Ramos (cell line): ENCODE measurements at regions not wholly inside any gene's neighbourhood (a gene's known extent, or its start where the extent isn't known, plus 50 kb on each side); places are given as distances from the start of the nearest gene placed in this dataset.

ENCODE experiments used
- in situ Hi-C: fragments of 300-500 bp; cut with MboI; formaldehyde crosslinking; loops from one replicate; pipeline ENCODE4 v1.14.3; 2022; ENCODE audit warnings: low sequenced_read_pairs; ENCODE audit not compliant: unreplicated experiment

DNA sequence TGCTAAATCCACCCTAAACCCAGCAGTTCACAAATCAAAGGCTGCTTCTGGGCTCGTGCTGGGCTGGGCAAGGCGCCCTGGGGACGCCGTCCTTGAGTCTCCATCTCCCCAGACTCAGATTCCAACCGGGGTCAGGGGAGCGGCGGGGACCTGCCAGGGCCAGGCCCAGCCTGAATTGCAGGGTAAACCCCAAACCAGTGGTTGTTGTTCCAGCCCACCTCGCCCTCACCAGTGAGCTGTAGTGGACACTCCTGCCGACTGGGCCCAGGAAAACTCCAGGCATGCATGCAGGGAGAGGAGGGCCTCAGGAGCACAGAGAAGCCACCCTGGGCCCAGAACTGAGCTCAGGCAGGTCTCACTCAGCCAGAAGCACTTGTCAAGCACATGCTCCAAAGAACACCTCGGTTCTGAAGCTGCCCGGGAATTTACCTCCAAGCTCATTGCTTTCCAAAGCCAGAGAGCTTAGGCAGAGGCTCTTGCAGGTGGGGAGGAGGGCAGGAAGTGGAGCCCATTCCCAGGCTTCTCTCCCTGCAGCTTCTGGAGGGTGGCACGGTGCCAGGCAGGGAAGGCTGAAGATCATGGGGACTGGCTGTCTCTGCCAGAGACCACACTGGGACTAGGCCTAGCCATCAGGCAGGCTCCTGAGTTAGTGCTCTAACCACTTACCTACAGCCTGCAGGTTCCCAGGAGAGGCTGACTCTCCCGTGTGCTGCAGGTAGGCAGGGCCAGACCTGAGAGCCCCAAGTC, 437.0 kb downstream of the MATN1 start:
- in situ Hi-C loops: no loop called here

DNA sequence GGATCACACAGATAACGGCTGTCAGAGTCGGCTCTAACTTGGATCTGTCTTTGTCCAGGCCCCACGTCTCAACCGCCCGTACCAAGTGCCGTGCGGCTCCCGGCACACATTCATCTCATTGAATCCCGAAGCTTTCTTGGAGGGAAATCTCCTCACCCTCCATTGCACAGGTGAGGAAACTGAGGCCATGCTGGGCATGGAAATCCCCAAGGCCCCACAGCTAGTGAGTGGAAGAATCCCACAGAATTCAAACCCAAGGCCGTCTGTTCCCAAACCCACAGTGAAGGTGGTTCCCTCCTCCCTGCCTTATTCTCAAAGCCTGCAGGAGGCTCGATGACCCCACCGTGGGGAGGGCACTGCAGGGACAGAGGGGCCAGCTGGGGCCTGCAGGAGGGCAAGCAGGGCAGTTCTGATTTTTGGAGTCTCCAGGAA, 437.9 kb downstream of the MATN1 start:
- in situ Hi-C loops: no loop called here

DNA sequence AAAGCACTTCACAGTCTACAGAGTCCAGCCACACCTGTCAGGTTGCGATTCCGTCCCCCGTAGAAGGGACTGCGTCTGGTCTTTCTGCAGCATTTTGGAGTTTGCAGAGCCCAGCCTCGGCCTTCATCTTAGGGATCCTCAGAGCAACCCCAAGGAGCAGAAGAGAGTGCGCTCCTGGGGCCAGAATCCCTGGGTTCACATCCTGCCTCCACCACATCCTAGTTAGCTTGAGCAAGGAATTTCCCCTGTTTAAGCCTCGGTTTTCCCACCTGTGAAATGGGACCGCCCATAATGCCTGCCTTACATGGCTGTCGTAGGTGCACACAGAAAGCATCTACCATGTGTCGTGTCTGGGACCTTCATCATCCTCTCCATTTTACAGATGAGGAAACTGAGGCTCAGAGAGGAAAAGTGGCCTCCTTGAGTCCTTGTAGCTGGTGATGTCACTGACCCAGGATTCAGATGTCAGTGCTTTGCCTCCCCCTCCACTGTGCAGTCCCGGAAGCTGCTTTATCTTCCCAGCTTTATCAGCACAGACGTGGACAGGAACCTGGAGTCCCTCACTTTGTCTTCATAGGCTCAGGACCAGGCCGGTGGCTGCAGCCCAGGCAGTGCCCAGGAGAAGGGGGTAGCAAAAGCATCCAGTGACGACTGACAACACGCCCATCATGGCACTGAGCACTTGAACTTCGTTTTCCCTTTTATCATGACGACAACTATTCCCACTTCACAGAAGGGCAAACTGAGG, 438.5 kb downstream of the MATN1 start:
- in situ Hi-C loops: no loop called here

DNA sequence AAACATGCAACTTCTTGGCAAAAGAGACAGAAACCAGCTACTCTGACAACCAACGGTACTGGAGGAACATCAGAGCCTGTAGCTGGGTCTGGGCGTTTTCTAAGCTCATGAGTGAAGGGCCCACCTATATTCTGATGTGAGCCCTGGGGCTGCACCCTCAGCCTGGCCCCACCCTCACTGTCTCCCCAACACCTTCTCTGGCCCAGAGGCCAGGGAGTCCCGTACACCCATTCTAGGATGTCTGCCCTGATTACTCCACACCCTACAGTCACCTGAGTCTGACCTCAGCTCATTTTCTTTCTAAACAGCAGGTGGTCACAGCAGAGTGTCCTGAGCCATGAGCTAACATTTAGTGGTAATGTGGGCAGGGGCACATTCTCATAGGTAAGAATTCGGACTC, 439.2 kb downstream of the MATN1 start:
- in situ Hi-C loops: no loop called here

DNA sequence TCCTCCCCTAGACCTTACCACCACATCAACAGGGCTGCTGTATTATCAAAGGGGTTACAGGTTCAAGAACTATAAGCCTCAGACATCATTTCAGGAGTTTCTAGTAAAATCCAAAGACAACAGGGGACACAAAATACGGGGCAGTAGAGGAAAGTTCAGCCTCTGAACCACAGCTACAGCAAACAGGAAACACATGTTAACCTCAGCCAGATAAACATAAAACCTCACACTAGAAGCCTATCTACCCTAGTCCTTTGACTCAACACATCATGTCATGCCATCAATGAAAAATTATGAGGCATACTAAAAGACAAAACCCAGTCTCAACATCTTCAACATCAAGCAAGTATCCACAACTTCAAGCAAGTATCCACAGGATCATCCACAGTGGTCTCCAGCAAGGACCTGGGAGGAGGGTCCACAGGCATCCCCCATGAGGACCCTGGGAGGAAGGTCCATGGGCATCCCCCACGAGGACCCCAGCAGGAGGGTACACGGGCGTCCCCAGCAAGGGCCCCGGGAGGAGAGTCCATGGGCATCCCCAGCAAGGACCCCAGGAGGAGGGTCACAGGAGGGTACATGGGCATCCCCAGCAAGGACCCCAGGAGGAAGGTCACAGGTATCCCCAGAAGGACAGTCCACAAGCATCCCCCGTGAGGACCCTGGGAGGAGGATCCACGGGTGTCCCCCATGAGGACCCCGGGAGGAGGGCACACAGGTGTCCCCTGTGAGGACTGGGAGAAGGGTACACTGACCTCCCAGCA, 440.0 kb downstream of the MATN1 start:
- in situ Hi-C loops: no loop called here

DNA sequence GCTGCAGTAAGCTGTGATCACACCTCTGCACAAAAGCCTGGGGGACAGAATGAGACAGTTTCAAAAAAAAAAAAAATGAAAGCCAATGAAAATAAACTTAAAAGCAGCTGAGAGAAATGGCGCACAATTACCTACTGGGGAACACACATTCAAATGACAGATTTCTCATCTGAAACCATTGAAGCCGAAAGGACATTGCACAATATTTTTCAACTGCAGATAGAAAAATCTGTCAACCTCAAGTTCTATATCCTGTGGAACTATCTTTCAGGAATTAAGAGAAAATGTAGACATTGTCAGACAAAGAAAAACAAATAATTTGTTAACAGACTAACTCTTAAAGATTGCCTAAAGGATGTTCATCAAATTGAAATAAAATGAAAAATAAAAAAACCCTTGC, 442.8 kb downstream of the MATN1 start:
- in situ Hi-C loops: no loop called here

DNA sequence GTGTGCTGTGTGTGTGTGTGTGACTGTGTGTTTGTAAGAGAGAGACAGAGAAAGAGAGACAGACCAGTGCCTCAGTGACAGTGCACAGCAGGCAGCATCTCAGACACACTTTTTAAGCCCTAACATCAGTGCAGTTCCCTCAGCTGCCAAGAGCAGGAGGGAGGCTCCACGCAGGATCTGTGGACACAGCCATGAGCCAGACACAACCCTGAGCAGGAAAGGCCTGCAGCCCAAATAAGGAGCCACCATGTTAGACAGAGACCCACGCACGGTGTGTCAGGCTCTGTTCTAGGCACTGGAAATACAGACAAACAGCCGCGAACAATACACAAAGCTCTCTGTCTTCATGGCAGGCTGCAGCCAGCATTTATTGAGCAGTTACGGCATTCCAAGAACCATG, 445.5 kb downstream of the MATN1 start:
- in situ Hi-C loops: no loop called here

DNA sequence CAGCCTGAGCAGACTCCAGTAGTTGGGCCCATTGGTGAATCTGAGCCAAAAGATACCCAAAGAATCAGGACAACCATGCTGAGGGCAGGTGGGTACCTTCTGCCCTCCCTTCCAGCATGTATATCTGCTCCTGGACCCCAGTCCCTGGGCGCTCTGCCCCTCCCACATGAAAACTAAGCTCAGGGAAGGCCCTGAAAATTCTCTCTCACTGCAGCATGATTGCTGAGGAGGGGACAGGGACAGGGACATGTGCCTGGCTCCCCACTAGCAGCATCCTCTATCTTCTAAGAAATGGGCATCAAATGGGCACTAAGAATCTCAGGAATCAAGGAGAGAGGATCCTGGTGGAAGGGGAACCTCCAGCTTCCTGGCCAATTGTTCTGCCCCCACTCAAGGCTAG, 446.0 kb downstream of the MATN1 start:
- in situ Hi-C loops: no loop called here

DNA sequence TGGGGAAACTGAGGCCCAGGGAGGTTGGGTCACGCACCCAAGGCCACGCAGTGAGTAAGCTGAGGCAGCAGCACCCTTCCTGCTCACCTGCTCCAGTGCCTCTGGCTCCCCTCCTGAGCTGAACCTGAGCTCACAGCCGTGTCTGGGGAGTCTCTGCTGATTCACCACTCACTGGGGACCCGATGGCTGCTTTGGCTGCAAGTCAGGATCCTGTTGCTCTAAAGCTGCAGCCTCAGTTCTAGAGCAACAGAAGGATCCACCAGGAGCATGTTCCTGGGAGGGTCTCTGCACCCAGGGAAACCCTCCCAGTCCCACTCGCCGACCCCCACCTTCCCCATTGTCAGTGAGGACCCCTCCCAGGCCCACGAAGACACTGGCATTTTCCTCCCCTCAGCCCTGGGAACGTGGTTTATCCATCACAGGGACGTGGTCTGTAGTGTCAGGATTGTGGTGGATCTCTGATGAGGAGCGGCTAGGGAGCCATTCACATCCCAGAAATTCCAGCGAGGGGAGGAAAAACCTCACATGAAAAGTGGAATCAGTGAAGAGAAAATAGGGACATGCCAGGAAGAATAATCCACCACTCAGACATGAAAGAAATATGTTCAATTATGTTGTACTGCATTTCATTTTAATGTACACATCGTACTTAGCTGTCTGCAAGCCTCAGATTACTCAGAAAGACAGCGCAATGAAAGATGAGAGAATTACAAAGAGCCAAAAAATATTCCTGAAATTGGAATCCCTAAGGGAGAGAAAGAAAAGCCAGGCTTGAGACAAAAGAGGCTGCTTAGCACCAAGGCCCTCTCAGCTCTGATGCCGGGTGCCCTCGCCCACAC, 447.2 kb downstream of the MATN1 start:
- in situ Hi-C loops: no loop called here

DNA sequence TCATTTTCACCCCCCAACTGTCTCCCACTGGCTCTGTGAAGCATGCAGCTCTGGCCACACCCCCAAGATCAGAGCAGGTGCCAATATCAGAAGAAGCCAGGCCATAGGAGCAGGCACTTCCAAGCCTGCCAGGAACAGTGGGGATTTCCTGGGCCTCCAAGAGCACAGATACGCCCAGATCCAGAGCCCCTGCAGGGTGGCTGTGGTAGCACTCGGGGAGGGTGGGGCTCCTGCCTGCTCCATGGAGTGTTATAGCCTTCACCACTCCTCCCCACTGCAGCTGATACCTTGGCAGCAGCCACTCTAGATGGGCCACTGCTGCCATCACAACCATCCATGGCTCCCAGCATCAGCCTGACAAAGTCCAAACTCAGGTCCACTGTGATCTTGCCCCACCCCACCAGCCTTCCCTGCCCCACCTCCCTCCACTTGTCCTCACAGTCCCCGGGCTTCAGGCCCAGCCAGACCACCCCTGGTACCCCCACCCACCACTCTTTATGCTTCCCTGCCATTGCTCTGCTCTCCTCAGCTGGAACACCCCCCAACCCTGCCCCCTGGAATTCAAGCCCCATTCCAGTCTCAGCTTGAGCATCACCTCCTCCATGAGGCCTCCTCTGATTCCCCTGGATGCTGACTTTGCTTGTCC, 448.3 kb downstream of the MATN1 start:
- in situ Hi-C loops: no loop called here

DNA sequence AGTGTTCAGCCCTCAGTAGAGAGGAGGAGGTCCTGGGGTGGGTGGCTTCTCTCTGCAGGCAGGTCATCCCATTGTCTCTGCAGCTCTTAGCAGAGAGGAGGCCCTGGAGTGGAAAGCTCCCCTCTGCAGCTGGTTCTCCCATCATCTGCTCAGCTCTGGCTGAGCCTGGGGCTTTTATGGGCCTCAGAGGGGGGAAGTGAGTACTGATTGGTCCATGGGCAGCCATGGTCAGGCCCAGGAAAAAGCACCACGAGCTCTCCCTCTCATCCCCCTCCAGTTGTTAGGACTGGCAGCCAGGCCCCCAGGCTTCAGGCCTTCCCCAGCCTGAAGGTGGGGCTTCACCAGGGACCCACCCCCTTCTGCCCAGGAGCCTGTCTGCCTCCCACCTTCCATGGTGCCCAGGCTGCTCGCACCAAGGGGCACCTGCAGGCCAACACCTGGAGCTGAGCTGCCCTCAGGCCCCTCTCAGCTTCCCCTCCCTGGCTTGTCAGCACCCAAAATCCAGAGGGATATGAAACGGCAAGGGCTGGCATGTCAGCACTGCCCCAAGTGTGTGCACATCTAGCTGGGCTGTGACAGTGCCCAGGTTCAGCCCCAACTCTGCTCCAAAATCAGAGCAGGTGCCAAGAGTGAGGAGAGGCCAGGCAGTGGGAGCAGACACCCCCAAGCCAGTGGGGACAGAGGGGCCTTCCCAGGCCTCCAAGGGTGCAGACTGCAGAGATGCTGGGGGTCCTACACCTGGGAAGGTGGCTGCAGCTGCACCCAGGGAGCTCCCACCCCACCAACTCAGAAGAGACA, 449.0 kb downstream of the MATN1 start:
- in situ Hi-C loops: no loop called here

DNA sequence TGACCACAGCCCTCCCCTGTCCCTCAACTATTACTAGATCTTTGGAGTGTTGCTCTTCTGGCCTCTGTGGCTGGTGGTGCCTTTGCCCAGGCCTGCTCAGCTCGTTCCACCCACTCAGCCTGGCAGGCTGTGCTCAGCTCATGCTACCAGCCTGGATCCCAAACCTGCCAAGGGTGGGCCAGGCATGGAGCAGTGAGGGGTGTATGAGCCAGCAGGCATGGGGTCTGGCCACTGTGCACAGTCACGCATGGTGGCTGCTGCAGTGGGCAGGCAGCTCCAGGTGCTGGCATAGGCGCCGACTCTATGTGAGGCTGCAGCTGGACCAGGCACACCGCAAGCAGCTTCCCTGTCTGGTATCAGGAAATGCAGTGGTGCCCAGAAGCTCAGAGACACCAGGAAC, 449.9 kb downstream of the MATN1 start:
- in situ Hi-C loops: no loop called here

DNA sequence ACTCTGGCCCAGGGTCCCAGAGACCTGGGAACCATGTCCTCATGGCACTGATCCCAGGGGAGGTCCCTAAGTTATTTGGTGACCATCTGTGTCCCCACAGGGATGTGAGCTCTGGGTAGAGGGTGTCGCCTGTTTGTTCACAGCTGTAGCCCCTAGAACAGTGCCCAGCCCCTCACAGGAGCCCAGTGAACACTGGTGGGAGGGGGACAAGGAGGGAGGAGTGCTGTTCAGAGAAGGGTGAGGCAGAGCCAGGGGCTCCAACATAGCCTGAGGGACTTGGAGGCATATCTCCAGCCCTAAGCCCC, 450.4 kb downstream of the MATN1 start:
- in situ Hi-C loops: no loop called here

DNA sequence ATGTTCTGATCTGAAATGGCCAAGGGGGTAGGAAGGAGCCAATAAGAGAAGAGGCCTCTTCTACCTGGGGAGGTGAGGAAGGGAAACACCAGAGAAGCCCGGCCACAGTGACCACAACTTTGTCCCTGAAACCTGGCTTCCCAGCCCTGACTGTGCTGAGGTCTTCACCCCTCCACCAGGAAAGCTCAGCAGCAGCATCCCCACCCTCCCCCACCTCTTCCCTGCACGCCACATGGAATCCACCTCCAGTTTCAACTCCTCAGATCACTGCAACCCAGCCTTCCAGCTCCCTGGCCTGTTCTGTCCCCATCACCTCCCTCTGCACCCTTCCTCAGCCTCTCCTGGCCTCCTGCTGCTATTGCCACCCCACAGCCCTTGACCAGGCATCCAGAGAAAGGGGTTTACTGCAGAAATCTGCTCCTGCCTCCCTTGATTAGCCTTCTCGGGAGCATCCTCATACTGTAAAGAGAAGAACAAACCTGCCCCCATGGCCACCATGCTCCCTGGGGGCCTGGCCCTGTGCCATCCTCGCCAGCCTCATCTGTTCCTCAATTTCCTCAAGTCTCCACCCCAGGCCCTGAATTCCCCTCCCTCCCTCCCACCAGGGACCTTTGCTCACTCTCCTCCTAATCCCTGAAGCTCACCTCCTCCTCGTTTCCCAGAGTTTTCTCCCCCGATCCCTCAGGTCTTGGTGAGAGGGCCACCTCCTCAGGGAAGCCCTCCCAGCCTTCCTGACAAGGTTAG, 450.9 kb downstream of the MATN1 start:
- in situ Hi-C loops: no loop called here

DNA sequence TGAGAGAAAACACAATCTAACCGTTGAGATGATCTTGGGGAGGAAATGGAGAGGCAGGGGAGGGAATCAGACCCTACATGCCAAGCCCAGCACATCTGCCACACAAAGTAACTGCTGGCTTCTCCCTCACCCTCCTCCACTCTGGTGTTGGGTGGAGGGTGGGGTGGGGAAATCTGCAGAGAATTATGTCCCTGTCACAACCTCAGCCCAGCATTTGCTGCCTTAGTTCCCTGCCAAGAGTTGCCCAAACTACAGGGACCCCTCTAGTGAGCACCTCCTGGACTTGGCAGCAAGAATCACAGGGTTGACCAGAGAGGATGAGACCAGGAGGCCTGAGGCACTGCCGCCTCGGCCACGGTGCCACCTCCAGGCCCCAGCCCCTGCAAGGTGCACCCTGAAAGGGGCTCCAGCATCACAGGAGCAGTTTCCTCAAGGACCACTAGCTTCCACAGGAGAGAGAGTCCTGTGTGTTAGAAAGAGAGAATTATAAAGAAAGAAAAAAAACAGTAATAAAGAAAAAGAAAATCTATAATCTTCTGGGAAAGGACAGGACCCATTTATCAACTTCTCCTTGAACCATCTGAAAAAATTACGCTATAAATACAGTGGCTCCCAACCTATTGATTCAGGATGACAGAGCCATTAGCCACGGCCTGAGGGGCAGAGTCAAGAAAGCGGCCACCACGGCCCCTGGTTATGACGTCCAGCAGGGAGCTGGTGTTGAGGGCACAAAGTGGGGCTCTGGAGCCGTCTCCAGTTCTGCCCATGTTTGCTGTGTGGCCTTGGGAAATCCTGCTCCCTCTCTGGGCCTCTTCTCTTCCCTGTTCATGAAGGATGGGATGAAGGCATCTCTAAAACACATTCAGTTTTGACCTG, 451.7 kb downstream of the MATN1 start:
- in situ Hi-C loops: no loop called here

DNA sequence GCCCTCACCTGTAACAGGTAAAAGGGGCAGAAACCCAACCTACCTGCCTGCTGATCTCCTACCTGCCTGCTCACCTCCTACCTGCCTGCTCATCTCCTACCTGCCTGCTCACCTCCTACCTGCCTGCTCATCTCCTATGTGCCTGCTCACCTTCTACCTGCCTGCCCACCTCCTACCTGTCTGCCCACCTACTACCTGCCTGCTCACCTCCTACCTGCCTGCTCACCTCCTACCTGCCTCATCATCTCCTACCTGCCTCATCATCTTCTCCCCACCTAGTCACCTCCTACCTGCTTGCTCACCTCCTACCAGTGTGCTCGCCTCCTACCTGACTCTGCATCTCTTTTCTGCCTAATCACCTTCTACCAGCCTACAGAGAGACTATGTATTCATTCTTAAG, 452.9 kb downstream of the MATN1 start:
- in situ Hi-C loops: no loop called here

DNA sequence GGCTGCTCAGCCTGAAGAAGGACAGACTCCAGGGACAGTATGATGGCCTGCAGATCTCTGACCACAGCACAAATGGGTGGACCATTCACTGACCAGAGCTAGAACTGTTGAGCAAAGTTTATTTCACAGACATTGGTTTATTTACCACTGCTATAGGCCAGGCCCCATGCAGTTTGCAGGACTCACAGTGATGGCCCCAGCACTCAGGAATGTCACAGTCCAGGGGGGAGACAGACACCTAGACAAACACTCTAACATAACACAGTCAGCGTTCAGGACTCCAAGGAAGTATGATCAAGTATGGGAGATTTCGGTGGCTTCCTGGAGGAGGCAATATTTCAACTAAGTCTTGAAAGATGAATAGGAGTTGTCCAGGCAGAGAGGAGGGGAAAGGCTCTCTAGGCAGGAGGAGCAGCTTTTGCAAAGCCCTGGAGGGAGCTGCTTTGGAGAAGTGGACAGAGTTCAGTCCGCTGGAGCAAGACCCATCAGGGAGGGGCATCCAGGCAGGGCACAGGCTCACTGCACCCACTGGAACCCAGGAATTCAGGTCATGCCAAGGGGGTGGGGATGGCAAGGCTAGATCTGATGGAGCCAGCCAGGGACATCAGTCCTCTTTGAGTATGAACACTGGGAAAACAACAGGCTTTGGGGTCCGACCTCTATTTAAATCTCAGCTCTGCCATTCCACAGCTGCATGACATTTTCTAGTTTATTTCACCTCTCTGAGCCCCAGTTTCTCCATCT, 454.3 kb downstream of the MATN1 start:
- in situ Hi-C loops: no loop called here
